GM12878 (cell line): ENCODE measurements at regions not wholly inside any gene's neighbourhood (a gene's known extent, or its start where the extent isn't known, plus 50 kb on each side); places are given as distances from the start of the nearest gene placed in this dataset.

Experiments used
- ATAC-seq: fragments of 200-7000 bp; cut with Tn5 transposase; 3 replicates; pipeline ENCODE4 v1.9.1; 2020; ENCODE audit warnings: mild to moderate bottlenecking, moderate library complexity
- BruUV-seq: library from RNA; stranded (reverse); fragments of 400-500 nt; replicated peaks from 2 replicates; lab custom pipeline; 2021; lab: Mats Ljungman, UMichigan
- CTCF ChIA-PET: fragments of 300-600 bp; sonication (Branson Sonifier 250); formaldehyde crosslinking; extraction: SDS; loops from one replicate; lab custom pipeline; 2021; ENCODE audit warnings: inconsistent platforms; lab: Yijun Ruan, JAX
- POLR2A ChIA-PET: fragments of 350-600 bp; formaldehyde crosslinking; extraction: SDS; loops from one replicate; lab custom pipeline; 2021; ENCODE audit warnings: inconsistent platforms; lab: Charles Lee
- RAD21 ChIA-PET: fragments of 300-600 bp; sonication (Branson Sonifier 250); formaldehyde crosslinking; loops from one replicate; lab custom pipeline; 2023; ENCODE audit warnings: antibody characterized with exemption; ENCODE audit not compliant: unreplicated experiment; lab: Charles Lee
- SMC1A ChIA-PET: fragments of 300-600 bp; sonication (Branson Sonifier 250); formaldehyde crosslinking; loops from one replicate; lab custom pipeline; 2023; ENCODE audit not compliant: unreplicated experiment, uncharacterized antibody; lab: Charles Lee
- DNase-seq: peaks from one replicate; pipeline ENCODE4 v3.0.0-alpha.2; 2011; ENCODE audit warnings: low read depth, low spot score
- FAIRE-seq: peaks from 3 replicates; lab custom pipeline; 2011; peaks lifted over from hg19 to GRCh38; lab: Jason Lieb, UNC
- H2AFZ ChIP-seq: 2 replicates; pipeline ENCODE4 v1.6.0; 2011; ENCODE audit warnings: low read depth, low read length, control low read depth; ENCODE audit not compliant: control insufficient read depth
- H3K27ac ChIP-seq: 2 replicates; pipeline ENCODE4 v1.5.1; 2011; ENCODE audit warnings: control low read depth; ENCODE audit not compliant: control insufficient read depth, insufficient read depth
- H3K27me3 ChIP-seq, 2 experiments: replicated peaks in 1 of 2; 2 replicates each; pipeline versions ENCODE4 v1.6.0 to v1.6.1; 2011; ENCODE audit warnings: low read length in 1 of 2; ENCODE audit not compliant: control insufficient read depth in 2 of 2, insufficient read depth in 2 of 2
- H3K36me3 ChIP-seq, 2 experiments: 2 replicates each; pipeline ENCODE4 v1.5.1; 2011; ENCODE audit warnings: low read length in 1 of 2; ENCODE audit not compliant: control insufficient read depth in 2 of 2, insufficient read depth in 2 of 2
- H3K4me1 ChIP-seq: 2 replicates; pipeline ENCODE4 v1.6.1; 2011; ENCODE audit warnings: mild to moderate bottlenecking, low read length, moderate library complexity, mixed read lengths; ENCODE audit not compliant: control insufficient read depth, insufficient read depth
- H3K4me2 ChIP-seq: 2 replicates; pipeline ENCODE4 v1.6.0; 2011; ENCODE audit warnings: control low read depth; ENCODE audit not compliant: control insufficient read depth, insufficient read depth
- H3K4me3 ChIP-seq: fragments of 200-600 bp; sonication (generic); 2 replicates; pipeline ENCODE4 v1.5.1; 2016
- H3K79me2 ChIP-seq: 2 replicates; pipeline ENCODE4 v1.6.0; 2011; ENCODE audit warnings: low read length; ENCODE audit not compliant: control insufficient read depth, insufficient read depth
- H3K9ac ChIP-seq: 2 replicates; pipeline ENCODE4 v1.8.0; 2011; ENCODE audit warnings: low read length, control low read depth, mixed read lengths; ENCODE audit not compliant: control insufficient read depth, insufficient read depth
- H3K9me3 ChIP-seq: replicated peaks from 3 replicates; pipeline ENCODE4 v1.5.1; 2011; ENCODE audit warnings: mild to moderate bottlenecking, low read length; ENCODE audit not compliant: control insufficient read depth, insufficient read depth
- H4K20me1 ChIP-seq: 2 replicates; pipeline ENCODE4 v1.6.0; 2011; ENCODE audit not compliant: control insufficient read depth, insufficient read depth
- CREM ChIP-seq: IDR thresholded peaks from 2 replicates; pipeline ENCODE4 v1.6.1; 2014; ENCODE audit warnings: antibody characterized with exemption, low read depth
- EED ChIP-seq: sonication (generic); IDR thresholded peaks from 2 replicates; pipeline ENCODE4 v1.6.1; 2016; ENCODE audit warnings: antibody characterized with exemption, low read depth
- NR2F1 ChIP-seq: fragments of 450-650 bp; conservative IDR thresholded peaks from 2 replicates; pipeline ENCODE4 v1.6.1; 2017; ENCODE audit warnings: mild to moderate bottlenecking
- POLR2AphosphoS2 ChIP-seq: IDR thresholded peaks from 2 replicates; pipeline ENCODE4 v1.6.1; 2011; ENCODE audit warnings: low read depth, mild to moderate bottlenecking, low read length, improper control_type of control experiment, moderate library complexity
- RCOR1 ChIP-seq: conservative IDR thresholded peaks from 2 replicates; pipeline ENCODE4 v1.6.1; 2012; ENCODE audit warnings: low read depth, low read length, improper control_type of control experiment
- SUPT20H ChIP-seq: IDR thresholded peaks from 2 replicates; pipeline ENCODE4 v1.6.1; 2011; ENCODE audit warnings: low read depth, mild to moderate bottlenecking, low read length, moderate library complexity, borderline replicate concordance; ENCODE audit not compliant: control insufficient read depth
- SUZ12 ChIP-seq: fragments of 200-600 bp; sonication (generic); IDR thresholded peaks from one replicate; pipeline ENCODE4 v1.6.1; 2018; ENCODE audit warnings: antibody characterized with exemption, mild to moderate bottlenecking; ENCODE audit not compliant: unreplicated experiment
- YBX1 ChIP-seq: fragments of 450-650 bp; IDR thresholded peaks from 2 replicates; pipeline ENCODE4 v1.6.1; 2016; ENCODE audit warnings: antibody characterized with exemption
- ZBTB4 ChIP-seq: fragments of 450-650 bp; formaldehyde crosslinking; IDR thresholded peaks from 2 replicates; pipeline ENCODE4 v1.4.0; 2022; ENCODE audit warnings: mild to moderate bottlenecking, moderate library complexity
- whole genome bisulfite sequencing: methylation state at CpG from one replicate; pipeline ENCODE4 v1.1.6; 2016; ENCODE audit warnings: low lambda C conversion rate; ENCODE audit not compliant: insufficient replicate concordance, insufficient coverage; ENCODE audit errors: missing lambda C conversion rate; 5-methylcytosine and 5-hydroxymethylcytosine counted together
- in situ Hi-C: fragments of 300-500 bp; cut with MboI; formaldehyde crosslinking; loops from 9 replicates; pipeline ENCODE4 v1.14.3; 2018; ENCODE audit warnings: mixed read lengths
- intact Hi-C: fragments of 100-400 bp; cut with micrococcal nuclease; formaldehyde crosslinking; loops from one replicate; pipeline ENCODE4 v1.14.2; 2022; ENCODE audit not compliant: unreplicated experiment

- H3K9me3 ChIP-seq = no peaks in the 10 kb centered on the region
- H3K27me3 ChIP-seq = no peaks in the 10 kb centered on the region
- DNase-seq (no peak), ATAC-seq (no peak), FAIRE-seq (no peak)
- no peak overlapping the region for H3K27ac ChIP-seq
- H3K4me1 ChIP-seq = no peaks in the 10 kb centered on the region
- no peak for TF ChIP-seq SUZ12
- TF ChIP-seq NR2F1 = no peak
- no peak for TF ChIP-seq SUPT20H
- TF ChIP-seq ZBTB4 = no peak
- no peak for TF ChIP-seq EED
- no peak for TF ChIP-seq CREM
- TF ChIP-seq RCOR1 = no peak
- TF ChIP-seq POLR2AphosphoS2 = no peak
- no peak for TF ChIP-seq YBX1
- ChIA-PET CTCF (no interaction called here), SMC1A (no interaction called here), RAD21 (no interaction called here), POLR2A (no interaction called here)
- no TSS peak for BruUV-seq
- WGBS = 0% methylated on average over 2 of the region's 2 CpGs
- H3K79me2 ChIP-seq = no peaks in the 10 kb centered on the region
- H4K20me1 ChIP-seq = no peaks in the 10 kb centered on the region
- no peak overlapping the region for H3K9ac ChIP-seq
- no peaks in the 10 kb centered on the region for H3K36me3 ChIP-seq
- no peak overlapping the region for H2AFZ ChIP-seq
- intact Hi-C loops (no loop called here), in situ Hi-C loops (no loop called here)
- H3K4me3 ChIP-seq = no peak overlapping the region
- no peak overlapping the region for H3K4me2 ChIP-seq
Measured at GRCh38 chr14:28406196-28406595, 360.4 kb upstream of the FOXG1 start.
